Breast epithelium (tissue), 4 donors: ENCODE measurements at regions not wholly inside any gene's neighbourhood (a gene's known extent, or its start where the extent isn't known, plus 50 kb on each side); places are given as distances from the start of the nearest gene placed in this dataset.

Experiments used
- DNase-seq, 2 donors: peaks; one replicate each; pipeline ENCODE4 v3.0.0-alpha.2; 2019; ENCODE audit warnings: low spot score in 2 of 2
- H3K27ac ChIP-seq, 2 donors: fragments of 200-600 bp; sonication (generic) in 1 of 2; one replicate each; pipeline ENCODE4 v1.5.1; 2016 to 2019; ENCODE audit warnings: mild to moderate bottlenecking in 1 of 2
- H3K27me3 ChIP-seq, 2 donors: fragments of 200-600 bp; sonication (generic) in 1 of 2; one replicate each; pipeline versions ENCODE4 v1.5.1 to v1.6.0; 2017 to 2019; ENCODE audit warnings: control low read depth in 1 of 2, mild to moderate bottlenecking in 1 of 2
- H3K36me3 ChIP-seq: fragments of 200-600 bp; one replicate; pipeline ENCODE4 v1.5.1; 2019
- H3K4me1 ChIP-seq, 2 donors: fragments of 200-600 bp; sonication (generic); one replicate each; pipeline ENCODE4 v1.5.1; 2016 to 2019; ENCODE audit warnings: control low read depth in 1 of 2
- H3K4me3 ChIP-seq, 3 donors: fragments of 200-600 bp; sonication (generic); 1 replicate in 2 of 3; 2 replicates in 1 of 3; pipeline ENCODE4 v1.5.1; 2016 to 2019; ENCODE audit warnings: mild to moderate bottlenecking in 3 of 3, moderate library complexity in 2 of 3
- H3K9me3 ChIP-seq, 2 donors: fragments of 200-600 bp; sonication (generic) in 1 of 2; one replicate each; pipeline ENCODE4 v1.5.1; 2016 to 2019; ENCODE audit warnings: control low read depth in 1 of 2
- POLR2A ChIP-seq: fragments of 450-650 bp; IDR thresholded peaks from one replicate; pipeline ENCODE4 v1.6.1; 2016; ENCODE audit warnings: antibody characterized with exemption, mild to moderate bottlenecking, moderate library complexity
- POLR2AphosphoS5 ChIP-seq, 3 donors: sonication (generic); formaldehyde crosslinking; IDR thresholded peaks; one replicate each; pipeline ENCODE4 v1.6.1; 2017; ENCODE audit warnings: antibody characterized with exemption in 3 of 3
- intact Hi-C: fragments of 100-400 bp; cut with DNase I; formaldehyde crosslinking; loops from one replicate; pipeline ENCODE4 v1.15.1; 2023; ENCODE audit warnings: low total_unique reads
- TF ChIP-seq, protein P1 (sequence below), 3 donors: fragments of 450-650 bp; IDR thresholded peaks; one replicate each; pipeline ENCODE4 v1.5.1; 2016 to 2017; ENCODE audit warnings: antibody characterized with exemption in 3 of 3, mild to moderate bottlenecking in 3 of 3, moderate library complexity in 3 of 3

DNA sequence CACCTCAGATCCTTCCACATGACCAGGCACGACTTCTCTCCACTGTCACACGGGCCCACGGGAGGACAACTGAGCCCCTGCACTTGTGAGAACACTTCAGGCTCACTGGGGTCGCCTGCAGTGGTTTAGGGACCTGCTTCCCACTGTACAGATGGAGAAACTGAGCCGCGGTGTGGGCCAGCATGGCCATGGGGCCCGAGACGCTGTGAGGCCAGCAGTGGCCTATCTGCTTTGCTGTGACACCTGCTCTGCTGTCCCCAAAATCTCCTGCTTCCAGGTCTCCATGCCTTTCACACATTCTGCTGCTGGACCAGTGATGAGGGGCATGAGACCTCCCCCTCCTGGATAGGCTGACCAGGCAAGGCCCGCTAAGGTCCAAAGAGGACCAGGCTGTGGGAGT, 75.8 kb upstream of the PAX2 start:
- Histone ChIP-seq H3K27ac (no peak overlapping the region), H3K4me3 (no peak overlapping the region), H3K36me3 (no peaks in the 10 kb centered on the region), H3K9me3 (no peaks in the 10 kb centered on the region), H3K4me1 (no peaks in the 10 kb centered on the region), H3K27me3 (peaks cover 4 to 79% of the 10 kb centered on the region in 2 donors)
- intact Hi-C loops, result no loop called here
- DNase-seq, result no peak
- no peak for TF ChIP-seq POLR2AphosphoS5 (IDR thresholded peaks at IDR 0.05)
- TF ChIP-seq, protein P1, sequence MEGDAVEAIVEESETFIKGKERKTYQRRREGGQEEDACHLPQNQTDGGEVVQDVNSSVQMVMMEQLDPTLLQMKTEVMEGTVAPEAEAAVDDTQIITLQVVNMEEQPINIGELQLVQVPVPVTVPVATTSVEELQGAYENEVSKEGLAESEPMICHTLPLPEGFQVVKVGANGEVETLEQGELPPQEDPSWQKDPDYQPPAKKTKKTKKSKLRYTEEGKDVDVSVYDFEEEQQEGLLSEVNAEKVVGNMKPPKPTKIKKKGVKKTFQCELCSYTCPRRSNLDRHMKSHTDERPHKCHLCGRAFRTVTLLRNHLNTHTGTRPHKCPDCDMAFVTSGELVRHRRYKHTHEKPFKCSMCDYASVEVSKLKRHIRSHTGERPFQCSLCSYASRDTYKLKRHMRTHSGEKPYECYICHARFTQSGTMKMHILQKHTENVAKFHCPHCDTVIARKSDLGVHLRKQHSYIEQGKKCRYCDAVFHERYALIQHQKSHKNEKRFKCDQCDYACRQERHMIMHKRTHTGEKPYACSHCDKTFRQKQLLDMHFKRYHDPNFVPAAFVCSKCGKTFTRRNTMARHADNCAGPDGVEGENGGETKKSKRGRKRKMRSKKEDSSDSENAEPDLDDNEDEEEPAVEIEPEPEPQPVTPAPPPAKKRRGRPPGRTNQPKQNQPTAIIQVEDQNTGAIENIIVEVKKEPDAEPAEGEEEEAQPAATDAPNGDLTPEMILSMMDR (IDR thresholded peaks at IDR 0.05), result no peak
- no peak for TF ChIP-seq POLR2A

DNA sequence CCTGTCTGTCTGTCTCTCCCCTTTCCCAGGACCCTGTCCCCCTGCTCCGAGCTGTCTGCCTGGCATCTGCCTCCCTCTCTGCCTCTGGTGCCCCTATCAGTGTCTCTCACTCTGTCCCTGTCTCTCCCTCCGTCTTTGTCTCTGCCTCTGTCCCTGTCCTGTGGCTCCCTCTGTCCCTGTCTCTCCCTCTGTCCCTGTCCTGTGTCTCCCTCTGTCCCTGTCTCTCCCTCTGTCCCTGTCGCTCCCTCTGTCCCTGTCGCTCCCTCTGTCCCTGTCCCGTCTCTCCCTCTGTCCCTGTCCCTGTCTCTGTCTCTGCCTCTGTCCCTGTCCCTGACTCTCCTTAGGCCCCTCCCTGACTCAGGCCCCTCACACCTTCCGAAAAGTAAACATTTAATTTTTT, 75.0 kb upstream of the PAX2 start:
- no peak overlapping the region for H3K27ac ChIP-seq
- intact Hi-C loops, result no loop called here
- H3K4me1 ChIP-seq, result no peaks in the 10 kb centered on the region
- H3K27me3 ChIP-seq, result peaks cover 4 to 82% of the 10 kb centered on the region in 2 donors
- H3K9me3 ChIP-seq, result no peaks in the 10 kb centered on the region
- no peaks in the 10 kb centered on the region for H3K36me3 ChIP-seq
- DNase-seq, result no peak
- H3K4me3 ChIP-seq, result no peak overlapping the region
- TF ChIP-seq, protein P1 (IDR thresholded peaks at IDR 0.05), result no peak
- no peak for TF ChIP-seq POLR2A
- TF ChIP-seq POLR2AphosphoS5 (IDR thresholded peaks at IDR 0.05), result no peak

DNA sequence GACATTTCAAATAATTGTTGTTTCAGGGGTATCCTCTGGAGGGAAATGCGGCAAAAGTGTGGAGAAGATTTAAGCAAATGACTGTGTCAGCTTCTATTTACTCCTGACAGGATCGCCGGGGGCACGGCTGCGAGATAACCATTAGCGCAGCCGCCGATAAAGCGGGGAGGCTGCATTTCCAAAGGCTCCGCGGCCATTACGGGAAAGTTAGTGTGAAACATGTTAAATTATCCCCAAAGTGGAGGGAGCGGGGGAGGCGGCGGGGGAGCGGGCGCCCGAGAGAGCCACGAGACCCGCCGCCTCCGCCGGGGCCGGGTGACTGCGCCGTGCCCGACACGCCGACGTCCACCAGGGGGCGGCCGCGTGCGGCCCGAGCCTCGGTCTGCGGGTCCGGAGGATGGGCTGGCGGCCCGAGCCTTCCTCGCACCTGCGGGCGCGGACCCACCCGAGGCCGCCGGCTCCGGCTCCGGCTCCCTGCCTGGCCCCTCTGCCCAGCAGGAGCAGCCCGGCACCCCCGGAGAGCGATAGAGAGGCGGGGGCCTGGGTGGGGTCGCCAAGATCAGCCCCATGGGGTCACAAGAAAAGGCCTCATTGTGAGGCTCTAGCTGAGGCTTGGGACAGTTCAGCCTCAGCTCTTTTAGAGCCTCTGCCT, 74.4 kb upstream of the PAX2 start:
- TF ChIP-seq POLR2A (no peak), POLR2AphosphoS5 (IDR thresholded peaks at IDR 0.05) (no peak)
- TF ChIP-seq, protein P1 (IDR thresholded peaks at IDR 0.05), result peak in 1 of 3 donors; percentile 34
- intact Hi-C loops, result no loop called here

DNA sequence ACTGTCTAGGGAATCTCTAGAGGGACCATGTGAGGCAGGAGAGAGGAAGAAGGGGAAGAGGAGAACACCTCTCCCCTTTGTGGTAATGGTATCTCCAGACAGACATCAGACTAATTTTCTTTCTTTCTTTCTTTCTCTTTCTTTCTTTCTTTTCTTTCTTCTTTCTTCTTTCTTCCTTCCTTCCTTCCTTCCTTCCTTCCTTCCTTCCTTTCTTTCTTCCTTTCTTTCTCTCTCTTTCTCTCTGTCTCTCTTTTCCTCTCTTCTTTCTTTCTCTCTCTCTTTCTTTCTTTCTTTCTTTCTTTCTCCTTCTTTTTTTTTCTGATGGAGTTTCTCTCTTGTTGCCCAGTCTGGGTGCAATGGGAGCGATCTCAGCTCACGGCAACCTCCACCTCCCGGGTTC, 73.2 kb upstream of the PAX2 start:
- H3K36me3 ChIP-seq, result no peaks in the 10 kb centered on the region
- no peaks in the 10 kb centered on the region for H3K4me1 ChIP-seq
- H3K27ac ChIP-seq, result no peak overlapping the region
- no peaks in the 10 kb centered on the region for H3K9me3 ChIP-seq
- intact Hi-C loops, result no loop called here
- no peak for DNase-seq
- H3K27me3 ChIP-seq, result peaks cover 4 to 79% of the 10 kb centered on the region in 2 donors
- H3K4me3 ChIP-seq, result no peak overlapping the region
- TF ChIP-seq POLR2AphosphoS5 (IDR thresholded peaks at IDR 0.05) (no peak), POLR2A (no peak)
- TF ChIP-seq, protein P1 (IDR thresholded peaks at IDR 0.05), result no peak

More for the DNA sequence above, 74.4 kb upstream of the PAX2 start:
- DNase-seq, result no peak
- no peaks in the 10 kb centered on the region for H3K4me1 ChIP-seq
- H3K4me3 ChIP-seq, result no peak overlapping the region
- no peak overlapping the region for H3K27ac ChIP-seq
- no peaks in the 10 kb centered on the region for H3K36me3 ChIP-seq
- H3K9me3 ChIP-seq, result no peaks in the 10 kb centered on the region
- peaks cover 4 to 82% of the 10 kb centered on the region in 2 donors for H3K27me3 ChIP-seq

DNA sequence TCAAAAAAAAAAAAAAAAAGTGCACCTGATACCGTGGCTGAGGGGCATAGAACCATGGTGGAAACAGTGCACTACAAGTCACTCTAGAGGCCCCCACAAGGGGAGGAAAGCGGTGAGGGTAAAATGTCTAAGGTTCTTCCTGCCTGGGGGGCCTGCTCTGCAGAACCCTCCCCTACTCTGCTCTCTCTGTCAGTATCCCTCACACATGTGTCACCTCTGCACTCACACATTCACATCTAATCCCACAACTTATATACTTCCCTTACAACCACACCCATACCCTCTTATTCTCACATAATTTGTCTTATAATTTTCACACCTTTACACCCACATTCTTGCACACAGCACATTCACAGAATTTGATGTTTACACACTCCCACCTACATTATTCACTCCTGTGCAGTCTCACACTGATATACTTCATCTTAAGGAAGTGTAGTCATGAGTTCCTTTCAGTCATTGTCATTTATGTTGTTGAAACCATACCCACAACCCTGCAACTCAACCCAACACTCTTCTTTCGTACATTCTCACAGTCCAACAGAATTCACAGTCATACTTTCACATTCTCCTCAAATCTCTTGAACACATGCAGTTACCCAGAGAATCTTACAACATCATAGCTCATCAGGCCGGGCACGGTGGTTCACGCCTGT, 68.0 kb upstream of the PAX2 start:
- H3K9me3 ChIP-seq, result no peaks in the 10 kb centered on the region
- no peaks in the 10 kb centered on the region for H3K4me1 ChIP-seq
- peaks cover 0 to 75% of the 10 kb centered on the region in 2 donors for H3K27me3 ChIP-seq
- intact Hi-C loops, result no loop called here
- H3K27ac ChIP-seq, result no peak overlapping the region
- no peaks in the 10 kb centered on the region for H3K36me3 ChIP-seq
- H3K4me3 ChIP-seq, result no peak overlapping the region
- no peak for DNase-seq
- TF ChIP-seq POLR2AphosphoS5 (IDR thresholded peaks at IDR 0.05) (no peak), POLR2A (no peak)
- TF ChIP-seq, protein P1 (IDR thresholded peaks at IDR 0.05), result no peak
